ENCODE measurements at regions not wholly inside any gene's neighbourhood (a gene's known extent, or its start where the extent isn't known, plus 50 kb on each side); places are given as distances from the start of the nearest gene placed in this dataset.

DNA sequence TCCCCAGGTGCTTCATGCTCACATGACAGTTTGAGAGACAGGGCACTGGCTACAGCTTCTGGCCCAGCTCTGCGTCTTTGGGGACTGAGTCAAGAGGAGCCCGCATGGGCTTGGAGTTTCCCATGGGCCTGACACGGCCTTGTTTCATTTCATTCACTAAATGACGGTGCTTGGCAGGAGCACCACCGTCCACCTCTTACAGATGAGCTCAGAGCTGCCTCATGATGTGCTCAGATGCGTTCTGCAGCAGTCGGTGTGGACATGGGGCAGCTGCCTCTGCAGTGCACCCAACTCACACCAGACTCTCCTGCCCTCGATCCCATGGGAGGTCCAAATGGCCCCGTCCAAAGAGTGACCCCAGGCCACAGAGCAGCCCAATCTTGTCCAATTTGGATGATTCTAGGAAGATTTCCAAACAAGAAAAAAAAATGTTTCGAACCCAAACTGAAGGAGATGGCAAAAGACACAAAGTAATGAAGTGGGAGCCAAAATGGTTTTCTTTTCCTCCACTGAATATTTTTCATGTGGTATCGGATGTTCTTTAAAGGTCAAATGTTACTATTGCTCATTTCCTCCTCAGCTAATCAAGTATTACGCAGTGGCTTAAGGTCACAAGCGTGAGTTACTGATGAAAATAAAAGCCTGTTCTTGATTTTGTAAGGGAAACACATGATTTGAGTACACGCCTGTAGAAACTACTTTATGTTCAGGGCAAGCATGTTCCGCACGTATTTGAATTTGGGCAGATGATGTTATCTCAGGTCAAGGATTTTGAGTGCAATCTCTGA is 524.2 kb downstream of the CDH26 start:
- ChIA-PET POLR2A (no interaction called here), CTCF (no interaction called here)
- H3K4me3 ChIP-seq (ENCODE audit: low read depth, low read length) = no peak overlapping the region
- no peaks in the 10 kb centered on the region for H3K27me3 ChIP-seq (ENCODE audit: control insufficient read depth, insufficient read depth, low read length)
- no peak for DNase-seq (ENCODE audit: low read depth)
- no peaks in the 10 kb centered on the region for H3K36me3 ChIP-seq (ENCODE audit: control insufficient read depth, insufficient read depth, low read length)
- TF ChIP-seq, protein P1, sequence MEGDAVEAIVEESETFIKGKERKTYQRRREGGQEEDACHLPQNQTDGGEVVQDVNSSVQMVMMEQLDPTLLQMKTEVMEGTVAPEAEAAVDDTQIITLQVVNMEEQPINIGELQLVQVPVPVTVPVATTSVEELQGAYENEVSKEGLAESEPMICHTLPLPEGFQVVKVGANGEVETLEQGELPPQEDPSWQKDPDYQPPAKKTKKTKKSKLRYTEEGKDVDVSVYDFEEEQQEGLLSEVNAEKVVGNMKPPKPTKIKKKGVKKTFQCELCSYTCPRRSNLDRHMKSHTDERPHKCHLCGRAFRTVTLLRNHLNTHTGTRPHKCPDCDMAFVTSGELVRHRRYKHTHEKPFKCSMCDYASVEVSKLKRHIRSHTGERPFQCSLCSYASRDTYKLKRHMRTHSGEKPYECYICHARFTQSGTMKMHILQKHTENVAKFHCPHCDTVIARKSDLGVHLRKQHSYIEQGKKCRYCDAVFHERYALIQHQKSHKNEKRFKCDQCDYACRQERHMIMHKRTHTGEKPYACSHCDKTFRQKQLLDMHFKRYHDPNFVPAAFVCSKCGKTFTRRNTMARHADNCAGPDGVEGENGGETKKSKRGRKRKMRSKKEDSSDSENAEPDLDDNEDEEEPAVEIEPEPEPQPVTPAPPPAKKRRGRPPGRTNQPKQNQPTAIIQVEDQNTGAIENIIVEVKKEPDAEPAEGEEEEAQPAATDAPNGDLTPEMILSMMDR (IDR thresholded peaks at IDR 0.05; ENCODE audit: insufficient read depth, low read depth, low read length) = no peak

DNA sequence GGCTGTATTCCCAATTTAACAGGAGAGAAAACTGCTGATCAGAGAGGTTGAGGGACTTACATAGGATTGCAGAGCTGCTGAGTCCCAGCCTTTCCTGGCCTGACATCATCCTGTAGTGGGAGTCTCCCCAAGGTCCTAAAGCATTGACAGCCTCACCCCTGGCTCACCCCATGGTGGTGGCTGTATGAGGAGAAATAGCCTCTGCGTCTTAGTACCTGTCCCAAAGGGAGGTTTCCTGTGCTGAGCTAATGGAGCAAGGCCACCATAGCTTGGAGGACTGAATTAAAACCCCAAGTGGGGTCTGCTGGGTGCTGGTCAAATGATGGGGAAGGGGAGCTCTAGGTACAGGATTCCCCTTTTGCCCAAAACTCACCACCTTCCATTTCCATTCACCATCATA is 525.1 kb downstream of the CDH26 start:
- no peaks in the 10 kb centered on the region for H3K27me3 ChIP-seq (ENCODE audit: control insufficient read depth, insufficient read depth, low read length)
- ChIA-PET CTCF (no interaction called here), POLR2A (no interaction called here)
- no peaks in the 10 kb centered on the region for H3K36me3 ChIP-seq (ENCODE audit: control insufficient read depth, insufficient read depth, low read length)
- TF ChIP-seq, protein P1 (IDR thresholded peaks at IDR 0.05; ENCODE audit: insufficient read depth, low read depth, low read length) = no peak
- DNase-seq (ENCODE audit: low read depth) = no peak
- H3K4me3 ChIP-seq (ENCODE audit: low read depth, low read length) = no peak overlapping the region

DNA sequence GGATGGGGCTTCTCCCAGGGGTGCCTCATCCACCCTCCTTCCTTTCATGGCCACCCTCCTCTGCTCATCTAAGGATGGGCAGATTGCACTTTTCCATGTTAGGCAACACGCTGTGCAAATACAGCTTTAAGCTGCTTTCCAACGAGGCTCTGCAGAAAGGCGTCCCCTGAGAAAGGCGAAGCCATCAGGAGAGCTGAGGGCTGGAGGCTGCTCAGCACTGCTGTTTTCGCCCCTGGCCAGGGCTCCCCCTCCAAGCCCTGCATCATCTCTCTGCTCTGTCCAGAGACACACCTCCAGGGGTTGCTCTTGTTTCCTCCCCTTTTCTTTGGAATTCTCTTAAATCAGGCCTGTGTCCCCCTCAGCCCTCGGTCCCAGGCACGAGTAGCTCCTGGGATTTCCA is 526.1 kb downstream of the CDH26 start:
- TF ChIP-seq, protein P1 (IDR thresholded peaks at IDR 0.05; ENCODE audit: insufficient read depth, low read depth, low read length) = no peak
- DNase-seq (ENCODE audit: low read depth) = no peak
- CTCF ChIA-PET = interaction anchor here (0.7 kb wide), 1 partner anchor 48 kb away, joined by 3 read pairs; no protein-coding TSS in a partner anchor

DNA sequence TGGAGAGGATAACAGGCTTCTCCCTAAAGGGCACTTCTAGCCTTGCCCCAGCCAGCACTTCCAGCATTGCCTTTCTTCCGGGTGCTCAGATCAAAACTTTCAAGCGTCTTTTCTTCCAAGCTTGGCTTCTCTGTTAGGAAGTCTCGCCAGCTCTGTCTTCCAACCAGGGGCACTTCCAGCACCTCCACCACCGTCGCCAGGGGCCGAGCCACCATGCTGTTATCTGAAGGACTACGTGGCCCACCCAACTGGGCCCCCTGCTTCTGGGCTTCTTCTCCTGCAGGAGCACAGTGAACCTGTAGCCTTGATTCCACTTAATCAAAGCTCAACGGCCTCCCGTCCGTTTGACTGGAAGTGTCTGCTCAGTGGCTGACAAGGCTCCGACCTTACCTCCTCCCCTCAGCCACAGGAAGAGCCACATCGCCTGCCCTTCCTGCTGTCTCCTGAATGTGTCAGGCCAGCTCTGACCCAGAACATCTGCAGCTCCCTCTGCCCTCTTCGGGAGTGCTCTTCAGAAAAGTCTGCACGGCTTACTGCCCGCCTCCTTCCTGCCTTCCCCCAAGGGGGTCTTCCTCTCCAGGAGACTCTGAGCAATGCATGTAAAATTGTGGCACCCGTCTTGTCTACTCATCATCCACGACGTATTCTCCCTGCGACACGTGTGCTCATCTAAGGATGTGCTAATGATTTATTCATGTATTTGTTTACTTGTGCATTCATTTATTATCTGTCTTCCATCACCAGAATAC is 527.0 kb downstream of the CDH26 start:
- DNase-seq (ENCODE audit: low read depth) = no peak
- H3K36me3 ChIP-seq (ENCODE audit: control insufficient read depth, insufficient read depth, low read length) = no peaks in the 10 kb centered on the region
- ChIA-PET CTCF (interaction anchor here (0.7 kb wide), 1 partner anchor 48 kb away, joined by 3 read pairs; no protein-coding TSS in a partner anchor), POLR2A (no interaction called here)
- TF ChIP-seq, protein P1 (IDR thresholded peaks at IDR 0.05; ENCODE audit: insufficient read depth, low read depth, low read length) = no peak
- H3K4me3 ChIP-seq (ENCODE audit: low read depth, low read length) = no peak overlapping the region
- H3K27me3 ChIP-seq (ENCODE audit: control insufficient read depth, insufficient read depth, low read length) = no peaks in the 10 kb centered on the region

More for the DNA sequence above, 526.1 kb downstream of the CDH26 start:
- Histone ChIP-seq H3K36me3 (ENCODE audit: control insufficient read depth, insufficient read depth, low read length) (no peaks in the 10 kb centered on the region), H3K27me3 (ENCODE audit: control insufficient read depth, insufficient read depth, low read length) (no peaks in the 10 kb centered on the region), H3K4me3 (ENCODE audit: low read depth, low read length) (no peak overlapping the region)
- POLR2A ChIA-PET = no interaction called here

DNA sequence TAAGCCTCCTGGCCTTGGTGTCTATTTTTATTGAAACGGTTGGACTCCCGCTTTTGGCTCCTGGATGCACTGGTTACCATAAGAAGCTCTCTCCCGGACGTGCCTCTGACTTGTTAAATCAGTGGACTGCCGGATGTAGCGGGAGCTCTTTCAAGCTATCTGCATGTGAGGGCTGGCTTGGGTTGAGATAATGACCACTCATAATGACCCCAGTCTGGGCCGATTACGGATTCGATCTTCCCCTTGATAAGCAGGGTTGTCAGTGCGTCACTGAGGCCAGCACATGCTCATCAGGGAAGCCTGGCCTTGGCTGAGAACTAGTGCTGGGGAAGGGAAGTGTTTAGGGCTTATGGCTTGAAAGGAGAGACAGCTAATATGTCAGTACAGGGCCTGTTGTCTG is 528.1 kb downstream of the CDH26 start:
- H3K4me3 ChIP-seq (ENCODE audit: low read depth, low read length) = no peak overlapping the region
- no peaks in the 10 kb centered on the region for H3K36me3 ChIP-seq (ENCODE audit: control insufficient read depth, insufficient read depth, low read length)
- no peaks in the 10 kb centered on the region for H3K27me3 ChIP-seq (ENCODE audit: control insufficient read depth, insufficient read depth, low read length)
- ChIA-PET POLR2A (no interaction called here), CTCF (no interaction called here)
- TF ChIP-seq, protein P1 (IDR thresholded peaks at IDR 0.05; ENCODE audit: insufficient read depth, low read depth, low read length) = no peak
- no peak for DNase-seq (ENCODE audit: low read depth)
